Fibroblast of lung (primary cell): ENCODE measurements at regions not wholly inside any gene's neighbourhood (a gene's known extent, or its start where the extent isn't known, plus 50 kb on each side); places are given as distances from the start of the nearest gene placed in this dataset.

Experiments
- DNase-seq, 2 donors: peaks; one replicate each; pipeline versions ENCODE4 v3.0.0 to v3.0.0-alpha.2; 2010; ENCODE audit warnings: low read depth in 2 of 2
- H2AFZ ChIP-seq: 2 replicates; pipeline ENCODE4 v1.5.1; 2012; ENCODE audit warnings: low read length, control low read depth, inconsistent platforms
- H3K27ac ChIP-seq: 2 replicates; pipeline ENCODE4 v1.5.1; 2011; ENCODE audit warnings: low read length, control low read depth; ENCODE audit not compliant: insufficient read depth
- H3K27me3 ChIP-seq: 2 replicates; pipeline ENCODE4 v1.5.1; 2011; ENCODE audit warnings: mild to moderate bottlenecking, low read length; ENCODE audit not compliant: control insufficient read depth, insufficient read depth
- H3K36me3 ChIP-seq: 2 replicates; pipeline ENCODE4 v1.5.1; 2011; ENCODE audit warnings: low read length; ENCODE audit not compliant: control insufficient read depth, insufficient read depth
- H3K4me1 ChIP-seq: 2 replicates; pipeline ENCODE4 v1.5.1; 2011; ENCODE audit warnings: low read length; ENCODE audit not compliant: control insufficient read depth, insufficient read depth; ENCODE audit errors: extremely low read depth
- H3K4me2 ChIP-seq: 2 replicates; pipeline ENCODE4 v1.5.1; 2011; ENCODE audit warnings: low read length, control low read depth; ENCODE audit not compliant: insufficient read depth; ENCODE audit errors: extremely low read depth
- H3K4me3 ChIP-seq, 4 experiments: fragments of 200-600 bp in 1 of 4; sonication (generic) in 1 of 4; replicated peaks in 1 of 4; 2 replicates each; pipeline ENCODE4 v1.5.1; 2011 to 2016; ENCODE audit warnings: low read length in 4 of 4, low read depth in 3 of 4, mild to moderate bottlenecking in 3 of 4, control low read depth in 2 of 4, inconsistent platforms in 1 of 4, mixed read lengths in 1 of 4; ENCODE audit not compliant: insufficient read depth in 1 of 4; ENCODE audit errors: control extremely low read depth in 1 of 4
- H3K79me2 ChIP-seq: 2 replicates; pipeline ENCODE4 v1.5.1; 2012; ENCODE audit warnings: mild to moderate bottlenecking, low read length, inconsistent platforms; ENCODE audit not compliant: control insufficient read depth, insufficient read depth
- H3K9ac ChIP-seq: 2 replicates; pipeline ENCODE4 v1.5.1; 2011; ENCODE audit warnings: mild to moderate bottlenecking, low read length, control low read depth; ENCODE audit not compliant: insufficient read depth
- H3K9me3 ChIP-seq: 2 replicates; pipeline ENCODE4 v1.5.1; 2012; ENCODE audit warnings: low read depth, low read length; ENCODE audit not compliant: control insufficient read depth, insufficient read depth
- H4K20me1 ChIP-seq: 2 replicates; pipeline ENCODE4 v1.5.1; 2011; ENCODE audit warnings: low read length; ENCODE audit not compliant: control insufficient read depth, insufficient read depth; ENCODE audit errors: extremely low read depth
- CTCF ChIP-seq, 2 donors: IDR thresholded peaks in 1 of 2; conservative IDR thresholded peaks in 1 of 2; 1 replicate in 1 of 2; 2 replicates in 1 of 2; pipeline ENCODE4 v1.5.1; 2011 to 2012; ENCODE audit warnings: low read length in 2 of 2, control low read depth in 1 of 2, inconsistent platforms in 1 of 2, low read depth in 1 of 2, mild to moderate bottlenecking in 1 of 2
- EZH2 ChIP-seq: IDR thresholded peaks from 2 replicates; pipeline ENCODE4 v1.5.1; 2012; ENCODE audit warnings: low read length, control low read depth, mild to moderate bottlenecking; ENCODE audit errors: missing control alignments

- Histone ChIP-seq H2AFZ (no peak overlapping the region), H3K4me2 (no peak overlapping the region), H3K27me3 (no peaks in the 10 kb centered on the region), H3K79me2 (no peaks in the 10 kb centered on the region), H3K27ac (no peak overlapping the region), H3K9me3 (no peaks in the 10 kb centered on the region), H3K9ac (no peak overlapping the region), H4K20me1 (no peaks in the 10 kb centered on the region), H3K36me3 (no peaks in the 10 kb centered on the region), H3K4me3 (no peak overlapping the region), H3K4me1 (no peaks in the 10 kb centered on the region)
- no peak for DNase-seq
- TF ChIP-seq EZH2 (no peak), CTCF (conservative IDR thresholded peaks at IDR 0.05 in 1 of 2, IDR thresholded peaks at IDR 0.05 in 1 of 2; ENCODE audit: low read depth in 1 of 2, low read length in 2 of 2) (no peak)
Observed at GRCh38 chr12:38053655-38054464, 262.7 kb upstream of the ALG10B start.

DNA sequence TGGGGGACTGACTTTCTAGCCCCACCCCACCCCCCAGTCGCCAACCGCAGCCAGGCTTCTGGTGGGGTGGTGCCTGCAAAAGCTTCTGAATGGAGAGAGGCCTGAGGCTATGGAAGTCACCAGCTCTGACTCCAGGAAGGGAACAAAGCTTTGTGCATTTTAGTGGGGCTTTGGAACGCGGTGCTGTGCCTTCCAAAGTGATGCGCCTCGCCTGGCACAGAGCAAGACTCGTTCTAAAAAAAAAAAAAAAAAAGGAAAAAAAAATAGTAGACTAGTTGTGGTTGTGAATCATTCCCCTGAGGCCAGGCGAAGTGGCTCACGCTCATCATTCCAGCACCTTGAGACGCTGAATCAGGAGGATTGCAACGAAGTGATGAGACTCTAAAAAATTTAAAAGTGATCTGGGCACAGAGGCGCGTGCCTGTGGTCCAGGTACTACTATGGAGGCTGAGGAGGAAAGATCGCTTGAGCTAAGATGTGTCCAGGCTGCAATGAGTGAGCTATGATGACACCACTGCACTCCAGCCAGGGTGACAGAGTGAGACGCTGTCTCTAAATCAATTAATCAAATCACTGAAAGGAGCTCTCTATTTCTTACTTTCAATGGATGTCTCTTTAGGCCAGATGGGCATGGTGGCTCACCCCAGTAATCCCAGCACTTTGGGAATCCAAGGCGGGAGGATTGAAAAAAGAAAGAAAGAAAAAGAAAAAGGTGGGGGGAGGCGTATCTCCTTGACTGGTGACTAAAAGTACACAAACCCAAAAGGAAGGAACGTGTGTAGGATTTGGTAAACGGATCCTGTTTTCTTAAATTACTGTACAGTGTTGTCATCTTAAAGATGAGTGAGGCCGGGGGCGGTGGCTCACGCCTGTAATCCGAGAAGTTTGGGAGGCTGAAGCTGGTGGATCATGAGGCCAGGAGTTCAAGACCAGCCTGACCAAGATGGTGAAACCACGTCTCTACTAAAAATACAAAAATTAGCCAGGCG is 259.6 kb upstream of the ALG10B start:
- H3K9ac ChIP-seq, result no peak overlapping the region
- no peak for DNase-seq
- H3K4me2 ChIP-seq, result no peak overlapping the region
- H3K27ac ChIP-seq, result no peak overlapping the region
- H3K79me2 ChIP-seq, result no peaks in the 10 kb centered on the region
- TF ChIP-seq EZH2, result no peak
- no peak for TF ChIP-seq CTCF (conservative IDR thresholded peaks at IDR 0.05 in 1 of 2, IDR thresholded peaks at IDR 0.05 in 1 of 2; ENCODE audit: low read depth in 1 of 2, low read length in 2 of 2)
- no peaks in the 10 kb centered on the region for H3K4me1 ChIP-seq
- H3K36me3 ChIP-seq, result no peaks in the 10 kb centered on the region
- H2AFZ ChIP-seq, result no peak overlapping the region
- H4K20me1 ChIP-seq, result no peaks in the 10 kb centered on the region
- no peaks in the 10 kb centered on the region for H3K9me3 ChIP-seq
- no peaks in the 10 kb centered on the region for H3K27me3 ChIP-seq
- no peak overlapping the region for H3K4me3 ChIP-seq

DNA sequence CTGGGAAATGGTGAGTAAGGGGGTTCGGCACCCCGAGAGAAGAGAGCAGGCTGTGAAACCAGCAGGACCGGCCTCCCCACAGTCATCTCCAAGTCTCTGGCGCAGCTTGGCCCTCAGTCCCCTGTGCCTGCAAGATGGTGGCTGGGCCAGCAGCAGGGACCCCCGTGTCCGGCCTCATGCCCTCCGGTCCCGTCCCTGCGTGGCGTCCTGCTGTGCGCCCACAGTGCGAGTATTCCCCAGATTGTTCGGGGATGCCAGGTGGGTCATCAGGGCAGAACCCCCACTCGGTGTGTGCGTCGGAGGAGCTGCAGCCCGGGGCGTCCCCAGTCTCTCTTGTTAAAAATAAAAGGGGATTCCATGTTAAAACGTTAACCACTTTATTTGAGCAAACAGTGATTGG is 216.9 kb upstream of the ALG10B start:
- no peak overlapping the region for H3K4me3 ChIP-seq
- H2AFZ ChIP-seq, result no peak overlapping the region
- H3K9ac ChIP-seq, result no peak overlapping the region
- H3K27me3 ChIP-seq, result no peaks in the 10 kb centered on the region
- no peaks in the 10 kb centered on the region for H3K9me3 ChIP-seq
- H3K4me1 ChIP-seq, result no peaks in the 10 kb centered on the region
- TF ChIP-seq EZH2 (no peak), CTCF (conservative IDR thresholded peaks at IDR 0.05 in 1 of 2, IDR thresholded peaks at IDR 0.05 in 1 of 2; ENCODE audit: low read depth in 1 of 2, low read length in 2 of 2) (no peak)
- no peak overlapping the region for H3K27ac ChIP-seq
- H3K79me2 ChIP-seq, result no peaks in the 10 kb centered on the region
- DNase-seq, result no peak
- H4K20me1 ChIP-seq, result no peaks in the 10 kb centered on the region
- no peaks in the 10 kb centered on the region for H3K36me3 ChIP-seq
- no peak overlapping the region for H3K4me2 ChIP-seq
